ENCODE measurements at regions not wholly inside any gene's neighbourhood (a gene's known extent, or its start where the extent isn't known, plus 50 kb on each side); places are given as distances from the start of the nearest gene placed in this dataset.

GRCh38 chr2:103773884-103774283 is 1012.1 kb downstream of the TMEM182 start:
- H3K27me3 ChIP-seq = no peaks in the 10 kb centered on the region
- no peak overlapping the region for H3K4me3 ChIP-seq
- WGBS, 4 donors = 58 to 65% (median 59%) methylated on average over 4 of the region's 4 CpGs
- no peak for DNase-seq
- no peaks in the 10 kb centered on the region for H3K9me3 ChIP-seq (replicated peaks in 1 of 3)
- no peaks in the 10 kb centered on the region for H3K36me3 ChIP-seq (replicated peaks in 1 of 2)
- TF ChIP-seq CTCF (IDR thresholded peaks at IDR 0.05) = no peak
- no peak for TF ChIP-seq POLR2A (IDR thresholded peaks at IDR 0.05)
- no peaks in the 10 kb centered on the region for H3K4me1 ChIP-seq (replicated peaks in 1 of 2)
- H3K27ac ChIP-seq = no peak overlapping the region
- intact Hi-C loops (cut with DNase I) = no loop called here

DNA sequence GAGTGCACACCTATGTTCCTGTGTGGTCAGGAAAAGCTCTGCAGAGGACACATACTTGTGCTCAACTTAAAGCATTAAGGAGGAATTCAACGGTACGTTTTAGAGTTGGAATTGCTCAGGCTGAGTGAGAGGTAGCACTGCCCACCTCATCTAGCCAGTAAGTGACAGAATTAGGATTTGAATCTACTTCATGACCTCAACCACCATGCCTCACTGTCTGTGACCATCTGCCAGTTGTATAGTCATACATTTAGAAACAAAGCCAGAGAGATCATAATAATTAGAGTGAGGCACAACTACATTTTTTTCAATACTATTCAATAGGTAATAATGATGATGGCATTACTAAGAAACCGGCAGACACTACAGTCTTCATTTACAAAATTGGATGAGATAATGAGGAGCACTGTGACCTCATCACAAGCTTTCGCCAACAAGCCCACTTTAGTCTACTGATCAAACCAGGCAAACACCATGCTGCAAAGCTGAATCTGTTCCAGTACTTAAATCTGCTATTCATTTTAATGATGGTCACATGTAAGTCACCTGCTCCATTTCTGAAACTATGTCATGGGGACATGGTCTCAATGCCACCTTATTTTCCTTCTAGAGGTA is 1018.4 kb downstream of the TMEM182 start:
- H3K36me3 ChIP-seq (replicated peaks in 1 of 2) = no peaks in the 10 kb centered on the region
- DNase-seq = no peak
- WGBS, 4 donors = 70 to 83% (median 79%) methylated on average over 4 of the region's 4 CpGs
- H3K27ac ChIP-seq = no peak overlapping the region
- H3K27me3 ChIP-seq = no peaks in the 10 kb centered on the region
- no peaks in the 10 kb centered on the region for H3K4me1 ChIP-seq (replicated peaks in 1 of 2)
- peaks cover 0 to 4% (median 0%) of the 10 kb centered on the region in 3 donors for H3K9me3 ChIP-seq (replicated peaks in 1 of 3)
- no peak overlapping the region for H3K4me3 ChIP-seq
- intact Hi-C loops (cut with DNase I) = no loop called here
- TF ChIP-seq POLR2A (IDR thresholded peaks at IDR 0.05) = no peak
- no peak for TF ChIP-seq CTCF (IDR thresholded peaks at IDR 0.05)

GRCh38 chr2:103781313-103781712 is 1019.5 kb downstream of the TMEM182 start:
- 47 to 67% (median 48%) methylated on average over 2 of the region's 2 CpGs for WGBS, 4 donors
- no peak overlapping the region for H3K4me3 ChIP-seq
- H3K9me3 ChIP-seq (replicated peaks in 1 of 3) = peaks cover 0 to 4% (median 0%) of the 10 kb centered on the region in 3 donors
- intact Hi-C loops (cut with DNase I) = no loop called here
- H3K4me1 ChIP-seq (replicated peaks in 1 of 2) = no peaks in the 10 kb centered on the region
- H3K36me3 ChIP-seq (replicated peaks in 1 of 2) = no peaks in the 10 kb centered on the region
- no peaks in the 10 kb centered on the region for H3K27me3 ChIP-seq
- no peak for DNase-seq
- no peak overlapping the region for H3K27ac ChIP-seq
- TF ChIP-seq POLR2A (IDR thresholded peaks at IDR 0.05) (no peak), CTCF (IDR thresholded peaks at IDR 0.05) (no peak)

- Histone ChIP-seq H3K36me3 (replicated peaks in 1 of 2) (no peaks in the 10 kb centered on the region), H3K4me3 (no peak overlapping the region), H3K27me3 (no peaks in the 10 kb centered on the region), H3K27ac (no peak overlapping the region), H3K4me1 (replicated peaks in 1 of 2) (no peaks in the 10 kb centered on the region), H3K9me3 (replicated peaks in 1 of 3) (peaks cover 0 to 4% (median 0%) of the 10 kb centered on the region in 3 donors)
- TF ChIP-seq POLR2A (IDR thresholded peaks at IDR 0.05) (no peak), CTCF (IDR thresholded peaks at IDR 0.05) (no peak)
- no peak for DNase-seq
- whole genome bisulfite sequencing, 4 donors = 43 to 65% (median 58%) methylated on average over 2 of the region's 2 CpGs
- intact Hi-C loops (cut with DNase I) = no loop called here
These were observed 1022.4 kb downstream of the TMEM182 start for GRCh38 chr2:103784261-103784660.
